HUES64 (cell line): ENCODE measurements at regions not wholly inside any gene's neighbourhood (a gene's known extent, or its start where the extent isn't known, plus 50 kb on each side); places are given as distances from the start of the nearest gene placed in this dataset.
"Not testable (repeated sequence)": the region's sequence is repeated elsewhere in the genome, so short reads cannot be mapped to it uniquely, and the experiment has no call there.

ENCODE experiments used
- H3K27ac ChIP-seq: 2 replicates; pipeline ENCODE4 v1.7.0; 2013; ENCODE audit warnings: low read depth, low read length, inconsistent platforms
- H3K27me3 ChIP-seq: 2 replicates; pipeline ENCODE4 v1.6.1; 2013; ENCODE audit warnings: mild to moderate bottlenecking, low read length; ENCODE audit not compliant: insufficient read depth
- H3K36me3 ChIP-seq: 2 replicates; pipeline ENCODE4 v1.6.1; 2013; ENCODE audit warnings: mild to moderate bottlenecking, low read length; ENCODE audit not compliant: insufficient read depth
- H3K4me1 ChIP-seq: 2 replicates; pipeline ENCODE4 v1.6.1; 2013; ENCODE audit warnings: mild to moderate bottlenecking, low read length, moderate library complexity; ENCODE audit not compliant: insufficient read depth
- H3K4me3 ChIP-seq: 2 replicates; pipeline ENCODE4 v1.5.1; 2013; ENCODE audit warnings: mild to moderate bottlenecking, low read length, moderate library complexity
- H3K9ac ChIP-seq: 2 replicates; pipeline ENCODE4 v1.6.1; 2013; ENCODE audit warnings: mild to moderate bottlenecking, low read depth, low read length
- H3K9me3 ChIP-seq: 2 replicates; pipeline ENCODE4 v1.6.1; 2013; ENCODE audit warnings: low read depth, low read length; ENCODE audit not compliant: insufficient read depth
- WGBS: fragments of 150-250, 120-280 bp; methylation state at CpG from one replicate; pipeline ENCODE4 v1.1.7; 2013; ENCODE audit warnings: missing lambda C conversion rate; 5-methylcytosine and 5-hydroxymethylcytosine counted together

DNA sequence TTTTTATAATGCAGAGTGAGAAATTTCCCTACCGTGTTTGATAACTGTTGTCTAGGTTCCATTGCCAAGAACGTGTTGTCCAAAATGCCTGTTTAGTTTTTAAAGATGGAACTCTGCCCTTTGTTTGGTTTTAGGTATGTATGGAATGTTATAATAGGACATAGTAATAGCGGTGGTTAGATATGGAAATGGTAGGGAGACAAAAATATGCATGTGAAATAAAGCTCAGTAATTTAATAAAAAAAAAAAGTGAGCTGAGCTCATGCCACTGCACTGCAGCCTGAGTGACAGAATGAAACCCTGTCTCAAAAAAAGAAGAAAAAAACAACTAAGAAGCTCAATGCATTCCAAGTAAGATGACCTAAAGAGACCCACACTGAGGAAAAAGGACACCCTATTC is 72.9 kb downstream of the ZNF783 start:
- 82% methylated on average over 3 of the region's 3 CpGs for WGBS
- Histone ChIP-seq H3K4me1 (no peaks in the 10 kb centered on the region), H3K27ac (no peak overlapping the region), H3K9ac (no peak overlapping the region), H3K36me3 (no peaks in the 10 kb centered on the region), H3K4me3 (no peak overlapping the region), H3K9me3 (peaks cover 8% of the 10 kb centered on the region; the same call in 1 of the 2 replicates), H3K27me3 (no peaks in the 10 kb centered on the region)

GRCh38 chr7:149348758-149349369 is 86.9 kb downstream of the ZNF783 start:
- Histone ChIP-seq H3K36me3 (no peaks in the 10 kb centered on the region), H3K9me3 (peaks cover 47% of the 10 kb centered on the region), H3K27me3 (no peaks in the 10 kb centered on the region), H3K27ac (no peak overlapping the region), H3K4me3 (no peak overlapping the region), H3K9ac (no peak overlapping the region), H3K4me1 (no peaks in the 10 kb centered on the region)
- 70% methylated on average over 3 of the region's 3 CpGs for WGBS

DNA sequence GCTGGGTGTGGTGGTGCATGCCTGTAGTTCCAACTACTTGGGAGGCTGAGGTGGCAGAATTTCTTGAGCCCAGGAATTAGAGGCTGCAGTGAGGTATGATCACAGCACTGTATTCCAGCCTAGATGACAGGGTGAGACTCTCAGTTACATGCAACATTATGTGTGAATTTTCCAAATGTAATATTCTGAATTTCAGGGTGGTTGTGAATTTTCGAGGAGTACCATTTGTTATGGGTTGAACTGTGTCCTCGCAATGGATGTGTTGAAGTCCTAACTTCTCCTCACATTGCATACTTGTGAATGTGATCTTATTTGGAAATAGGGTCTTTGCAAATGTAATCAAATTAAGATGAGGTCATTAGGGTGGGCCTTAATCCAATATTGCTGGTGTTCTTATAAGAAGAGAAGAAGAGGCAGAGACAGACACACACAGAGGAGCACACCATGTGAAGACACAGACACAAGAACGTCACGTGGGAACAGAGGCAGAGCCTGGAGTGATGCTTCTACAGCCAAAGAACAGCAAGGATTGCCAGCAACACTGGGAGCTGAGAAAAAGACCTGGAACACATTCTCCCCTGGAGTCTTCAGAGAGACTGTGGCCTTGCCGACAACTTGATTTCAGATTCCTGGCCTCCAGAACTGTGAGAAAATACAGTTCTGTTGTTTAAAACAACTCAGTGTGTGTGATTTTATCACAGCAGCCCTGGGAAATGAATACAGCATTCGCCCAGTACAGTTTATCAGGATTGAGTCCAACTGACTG is 91.9 kb downstream of the ZNF783 start:
- H3K4me3 ChIP-seq, result no peak overlapping the region

DNA sequence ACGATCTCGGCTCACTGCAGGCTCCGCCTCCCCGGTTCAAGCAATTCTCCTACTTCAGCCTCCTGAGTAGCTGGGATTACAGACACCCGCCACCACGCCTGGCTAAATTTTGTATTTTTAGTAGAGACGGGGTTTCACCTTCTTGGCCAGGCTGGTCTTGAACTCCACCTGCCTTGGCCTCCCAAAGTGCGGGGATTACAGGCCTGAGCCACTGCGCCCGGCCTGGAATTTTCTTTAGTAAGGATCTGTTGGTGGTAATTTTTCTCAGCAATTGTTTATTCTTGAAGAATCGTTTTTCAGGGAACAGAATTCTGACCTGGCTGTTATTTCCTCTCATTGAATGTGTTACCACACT is 93.0 kb downstream of the ZNF783 start:
- peak overlapping the region; percentile 10; the same call in 1 of the 2 replicates for H3K4me3 ChIP-seq
- 89% methylated on average over 11 of the region's 11 CpGs for WGBS
- not testable (repeated sequence) for H3K36me3 ChIP-seq, H3K9ac ChIP-seq, H3K27me3 ChIP-seq, H3K27ac ChIP-seq, H3K4me1 ChIP-seq, H3K9me3 ChIP-seq

More for the DNA sequence above, 91.9 kb downstream of the ZNF783 start:
- Histone ChIP-seq H3K4me1 (no peaks in the 10 kb centered on the region), H3K36me3 (no peaks in the 10 kb centered on the region), H3K9me3 (peaks cover 11% of the 10 kb centered on the region; the same call in 1 of the 2 replicates), H3K27ac (no peak overlapping the region), H3K9ac (no peak overlapping the region), H3K27me3 (no peaks in the 10 kb centered on the region)
- 84% methylated on average over 6 of the region's 6 CpGs for WGBS

GRCh38 chr7:149355390-149356048 is 93.5 kb downstream of the ZNF783 start:
- WGBS, result 62% methylated on average over 5 of the region's 5 CpGs
- peak overlapping the region; percentile 49 for H3K4me3 ChIP-seq
- H3K36me3 ChIP-seq, result no peaks in the 10 kb centered on the region
- H3K27me3 ChIP-seq, result no peaks in the 10 kb centered on the region
- H3K9ac ChIP-seq, result no peak overlapping the region
- no peaks in the 10 kb centered on the region for H3K4me1 ChIP-seq
- H3K27ac ChIP-seq, result no peak overlapping the region
- H3K9me3 ChIP-seq, result 0 out of 2 replicates have a peak, but pooled peaks cover 3% of the 10 kb centered on the region

GRCh38 chr7:149362696-149363095 is 98.2 kb downstream of the ZNF777 start:
- Histone ChIP-seq H3K27ac (no peak overlapping the region), H3K9ac (no peak overlapping the region), H3K4me3 (no peak overlapping the region), H3K4me1 (no peaks in the 10 kb centered on the region), H3K27me3 (no peaks in the 10 kb centered on the region), H3K36me3 (no peaks in the 10 kb centered on the region), H3K9me3 (no peaks in the 10 kb centered on the region)
- WGBS, result 8% methylated on average over 1 of the region's 1 CpG

GRCh38 chr7:149367418-149368180 is 93.3 kb downstream of the ZNF777 start:
- Histone ChIP-seq H3K27ac (no peak overlapping the region), H3K4me1 (no peaks in the 10 kb centered on the region), H3K27me3 (no peaks in the 10 kb centered on the region), H3K9me3 (peaks cover 21% of the 10 kb centered on the region), H3K4me3 (no peak overlapping the region), H3K9ac (no peak overlapping the region), H3K36me3 (no peaks in the 10 kb centered on the region)
- 77% methylated on average over 2 of the region's 2 CpGs for WGBS

- H3K4me1 ChIP-seq, result no peaks in the 10 kb centered on the region
- H3K27ac ChIP-seq, result no peak overlapping the region
- no peaks in the 10 kb centered on the region for H3K27me3 ChIP-seq
- no peak overlapping the region for H3K4me3 ChIP-seq
- H3K9me3 ChIP-seq, result peaks cover 26% of the 10 kb centered on the region
- no peaks in the 10 kb centered on the region for H3K36me3 ChIP-seq
- H3K9ac ChIP-seq, result no peak overlapping the region
Observed at GRCh38 chr7:149369497-149369896, 91.4 kb downstream of the ZNF777 start.

GRCh38 chr7:149370790-149371189 is 90.1 kb downstream of the ZNF777 start:
- Histone ChIP-seq H3K9ac (no peak overlapping the region), H3K27ac (no peak overlapping the region), H3K9me3 (peaks cover 26% of the 10 kb centered on the region), H3K4me3 (no peak overlapping the region), H3K36me3 (no peaks in the 10 kb centered on the region), H3K4me1 (no peaks in the 10 kb centered on the region), H3K27me3 (no peaks in the 10 kb centered on the region)

- peaks cover 26% of the 10 kb centered on the region for H3K9me3 ChIP-seq
- no peaks in the 10 kb centered on the region for H3K4me1 ChIP-seq
- H3K27me3 ChIP-seq, result no peaks in the 10 kb centered on the region
- no peak overlapping the region for H3K4me3 ChIP-seq
- no peaks in the 10 kb centered on the region for H3K36me3 ChIP-seq
- no peak overlapping the region for H3K9ac ChIP-seq
- 87% methylated on average over 1 of the region's 1 CpG for WGBS
- no peak overlapping the region for H3K27ac ChIP-seq
Observed at GRCh38 chr7:149373089-149373488, 87.8 kb downstream of the ZNF777 start.
